Fibroblast of villous mesenchyme (primary cell): ENCODE measurements at regions not wholly inside any gene's neighbourhood (a gene's known extent, or its start where the extent isn't known, plus 50 kb on each side); places are given as distances from the start of the nearest gene placed in this dataset.
A peak's percentile ranks its signal among the peaks of the same experiment; 100 is the strongest.
"Not testable (repeated sequence)": the region's sequence is repeated elsewhere in the genome, so short reads cannot be mapped to it uniquely, and the experiment has no call there.

Experiments
- DNase-seq: peaks from one replicate; pipeline ENCODE4 v3.0.0-alpha.2; 2010; ENCODE audit warnings: low read depth
- H3K4me3 ChIP-seq: 2 replicates; pipeline ENCODE4 v1.5.1; 2011; ENCODE audit warnings: low read depth, mild to moderate bottlenecking, low read length
- TF ChIP-seq, protein P1 (sequence below): IDR thresholded peaks from 2 replicates; pipeline ENCODE4 v1.5.1; 2012; ENCODE audit warnings: low read depth, mild to moderate bottlenecking, low read length; ENCODE audit not compliant: insufficient read depth

DNA sequence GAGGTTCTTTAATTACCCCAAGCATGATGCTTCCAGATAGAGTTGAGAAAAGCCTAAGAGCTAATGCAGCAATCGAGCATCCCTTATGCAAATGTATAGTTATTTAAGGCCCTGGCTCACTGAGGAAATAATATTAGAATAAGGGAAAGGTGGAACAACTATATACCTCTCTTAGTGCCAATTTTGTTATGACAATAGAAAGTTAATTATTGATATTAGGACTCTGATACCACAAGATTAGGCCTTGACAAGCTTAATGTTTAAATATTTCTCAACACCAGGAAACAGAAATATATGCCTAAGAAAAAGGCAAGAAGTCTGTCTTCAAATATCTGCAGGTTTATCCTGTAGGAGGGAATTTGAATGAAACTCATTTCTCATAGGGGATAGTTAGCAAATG lies 371.0 kb downstream of the PRELID2 start:
- TF ChIP-seq, protein P1, sequence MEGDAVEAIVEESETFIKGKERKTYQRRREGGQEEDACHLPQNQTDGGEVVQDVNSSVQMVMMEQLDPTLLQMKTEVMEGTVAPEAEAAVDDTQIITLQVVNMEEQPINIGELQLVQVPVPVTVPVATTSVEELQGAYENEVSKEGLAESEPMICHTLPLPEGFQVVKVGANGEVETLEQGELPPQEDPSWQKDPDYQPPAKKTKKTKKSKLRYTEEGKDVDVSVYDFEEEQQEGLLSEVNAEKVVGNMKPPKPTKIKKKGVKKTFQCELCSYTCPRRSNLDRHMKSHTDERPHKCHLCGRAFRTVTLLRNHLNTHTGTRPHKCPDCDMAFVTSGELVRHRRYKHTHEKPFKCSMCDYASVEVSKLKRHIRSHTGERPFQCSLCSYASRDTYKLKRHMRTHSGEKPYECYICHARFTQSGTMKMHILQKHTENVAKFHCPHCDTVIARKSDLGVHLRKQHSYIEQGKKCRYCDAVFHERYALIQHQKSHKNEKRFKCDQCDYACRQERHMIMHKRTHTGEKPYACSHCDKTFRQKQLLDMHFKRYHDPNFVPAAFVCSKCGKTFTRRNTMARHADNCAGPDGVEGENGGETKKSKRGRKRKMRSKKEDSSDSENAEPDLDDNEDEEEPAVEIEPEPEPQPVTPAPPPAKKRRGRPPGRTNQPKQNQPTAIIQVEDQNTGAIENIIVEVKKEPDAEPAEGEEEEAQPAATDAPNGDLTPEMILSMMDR = no peak
- DNase-seq = no peak
- H3K4me3 ChIP-seq = no peak overlapping the region

DNA sequence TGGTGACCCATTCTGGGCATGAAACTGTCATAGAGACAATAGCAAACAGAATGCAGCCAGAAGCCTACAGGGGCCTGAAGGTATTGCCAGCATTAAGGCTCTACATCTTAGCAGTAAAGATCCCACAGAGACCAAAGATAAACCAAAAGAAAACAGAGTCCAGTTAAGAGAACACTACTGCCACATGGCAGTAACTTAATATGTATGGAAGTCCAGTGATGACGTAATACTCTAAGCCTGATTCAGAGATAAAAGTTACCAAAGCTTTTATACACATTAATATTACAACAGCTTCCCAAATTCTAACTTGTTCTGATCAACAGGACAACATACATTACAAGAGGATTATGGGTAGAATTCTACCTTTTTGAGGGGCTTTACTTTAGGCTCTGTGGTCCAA lies 371.5 kb downstream of the PRELID2 start:
- DNase-seq = peak; percentile 44
- no peak overlapping the region for H3K4me3 ChIP-seq
- TF ChIP-seq, protein P1 = no peak

DNA sequence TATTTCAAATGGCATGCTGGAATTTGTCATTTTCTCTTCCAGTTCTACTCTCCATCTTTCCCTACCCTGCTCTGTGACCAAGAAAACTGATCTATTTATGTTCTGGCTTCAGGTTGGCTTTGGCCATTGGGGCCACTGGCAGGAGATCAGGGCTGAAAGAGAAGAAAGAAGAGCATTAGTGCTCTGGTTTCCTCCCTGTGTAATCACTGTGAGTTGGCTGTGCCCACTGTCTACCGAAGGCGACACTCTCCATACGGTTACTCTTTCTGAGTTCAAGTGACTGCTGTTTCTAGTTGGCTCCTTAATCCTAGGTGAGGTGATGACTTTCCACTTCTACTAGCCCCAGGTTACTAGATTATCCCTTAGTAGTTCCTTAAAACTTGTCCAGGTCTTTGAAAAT lies 372.6 kb downstream of the PRELID2 start:
- DNase-seq = no peak
- TF ChIP-seq, protein P1 = no peak
- no peak overlapping the region for H3K4me3 ChIP-seq

DNA sequence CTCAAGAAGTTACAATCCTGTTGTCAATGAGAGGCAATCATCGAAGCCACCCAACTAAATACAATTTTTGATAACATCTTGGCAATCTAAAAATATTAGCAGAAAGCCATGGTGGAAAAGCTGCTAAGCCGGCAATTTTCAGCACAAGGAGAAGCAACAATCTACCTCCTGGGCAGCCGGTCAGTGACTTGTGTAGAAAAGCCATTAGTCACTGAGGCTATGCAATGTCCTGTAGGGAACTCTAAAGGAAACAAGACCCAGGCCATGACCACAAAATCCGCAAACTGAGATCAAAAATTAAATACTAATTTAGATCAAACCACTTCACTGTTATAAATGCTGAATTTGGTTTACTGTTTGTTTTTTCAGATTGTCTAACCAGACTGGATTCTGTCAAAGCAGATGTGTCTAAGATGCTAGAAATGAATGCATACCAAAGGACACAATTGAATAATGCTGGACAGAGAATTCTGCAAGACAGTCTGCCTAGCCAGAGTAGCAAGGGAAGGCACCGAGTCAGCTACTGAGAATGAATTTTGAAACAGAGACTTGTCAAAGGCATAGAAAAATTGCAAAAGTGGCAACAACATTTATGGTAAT lies 384.8 kb downstream of the PRELID2 start:
- no peak for DNase-seq
- no peak overlapping the region for H3K4me3 ChIP-seq
- TF ChIP-seq, protein P1 = no peak

DNA sequence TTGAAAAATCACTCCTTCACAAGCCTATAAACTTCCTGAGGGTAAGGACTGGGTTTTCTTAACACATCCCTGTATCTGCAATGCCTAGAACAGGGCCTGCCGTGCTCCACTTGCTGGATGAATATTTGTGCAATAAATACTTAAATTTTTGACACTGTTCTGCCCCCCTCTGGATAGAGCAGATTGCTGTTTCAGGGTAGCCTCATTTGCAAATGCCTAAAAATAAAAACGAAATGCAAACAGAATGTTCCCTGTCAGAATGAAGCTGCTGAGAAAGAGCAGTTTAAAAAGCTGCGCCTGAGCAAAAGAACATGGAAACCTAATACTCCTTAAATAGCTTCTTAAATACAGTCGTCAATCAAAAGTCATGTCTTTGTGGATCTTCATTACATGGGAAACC lies 385.3 kb downstream of the PRELID2 start:
- TF ChIP-seq, protein P1 = peak; percentile 12
- no peak overlapping the region for H3K4me3 ChIP-seq
- no peak for DNase-seq

DNA sequence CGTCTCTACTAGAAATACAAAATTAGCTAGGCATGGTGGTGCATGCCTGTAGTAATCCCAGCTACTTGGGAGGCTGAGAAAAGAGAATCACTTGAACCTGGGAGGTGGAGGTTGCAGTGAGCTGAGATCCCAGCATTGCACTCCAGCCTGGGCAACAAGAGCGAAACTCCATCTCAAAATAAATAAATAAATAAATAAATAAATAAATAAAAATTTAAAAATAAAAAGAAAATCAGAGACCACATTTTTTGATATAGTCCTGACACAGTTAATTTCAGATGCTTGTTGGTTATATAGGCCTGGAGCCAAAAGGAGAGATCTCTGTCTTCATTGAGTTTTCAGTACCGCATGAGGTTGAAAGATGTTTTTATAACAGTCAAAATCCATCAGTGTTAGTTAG lies 388.3 kb downstream of the PRELID2 start:
- not testable (repeated sequence) for DNase-seq, H3K4me3 ChIP-seq

DNA sequence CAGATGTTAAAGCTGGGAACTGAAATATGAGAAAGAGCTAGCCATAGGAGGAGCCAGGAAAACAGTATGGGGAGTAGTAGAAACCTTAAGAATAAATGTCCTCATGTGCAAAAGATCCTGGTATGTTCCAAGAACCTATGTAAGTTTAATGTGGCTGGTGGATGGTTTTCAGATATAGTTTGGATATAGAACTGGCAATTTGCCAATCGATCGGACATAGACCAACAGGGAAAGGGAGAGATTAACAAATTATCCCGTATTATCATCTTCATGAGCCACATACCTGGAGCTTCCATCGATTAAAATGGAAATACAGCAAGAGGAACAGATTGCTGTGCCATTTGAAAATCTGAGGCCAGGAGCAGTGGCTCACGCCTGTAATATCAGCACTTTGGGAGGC lies 388.7 kb downstream of the PRELID2 start:
- H3K4me3 ChIP-seq = no peak overlapping the region
- no peak for DNase-seq
- TF ChIP-seq, protein P1 = no peak
